Bronchial epithelial cell (primary cell): ENCODE measurements at regions not wholly inside any gene's neighbourhood (a gene's known extent, or its start where the extent isn't known, plus 50 kb on each side); places are given as distances from the start of the nearest gene placed in this dataset.

Experiments used
- DNase-seq: peaks from one replicate; pipeline ENCODE4 v3.0.0-alpha.2; 2010; ENCODE audit warnings: low read depth
- FAIRE-seq: peaks from 2 replicates; lab custom pipeline; 2011; peaks lifted over from hg19 to GRCh38; lab: Jason Lieb, UNC
- H3K27me3 ChIP-seq: 2 replicates; pipeline ENCODE4 v1.5.1; 2011; ENCODE audit warnings: low read length; ENCODE audit not compliant: control insufficient read depth, insufficient read depth
- H3K36me3 ChIP-seq: 2 replicates; pipeline ENCODE4 v1.5.1; 2011; ENCODE audit warnings: low read length; ENCODE audit not compliant: control insufficient read depth, insufficient read depth
- H3K4me3 ChIP-seq: 2 replicates; pipeline ENCODE4 v1.5.1; 2011; ENCODE audit warnings: mild to moderate bottlenecking, low read depth, low read length, control low read depth
- CTCF ChIP-seq: IDR thresholded peaks from 2 replicates; pipeline ENCODE4 v1.5.1; 2011; ENCODE audit warnings: mild to moderate bottlenecking, moderate library complexity, low read length, control low read depth, inconsistent platforms; ENCODE audit not compliant: insufficient read depth, severe bottlenecking

- TF ChIP-seq CTCF, result no peak
- FAIRE-seq, result no peak
- H3K4me3 ChIP-seq, result no peak overlapping the region
Measured at GRCh38 chr1:214928574-214928973, 154.0 kb upstream of the KCNK2 start.

GRCh38 chr1:214933375-214933774, 149.2 kb upstream of the KCNK2 start:
- peak; percentile 44 for DNase-seq
- Histone ChIP-seq H3K27me3 (no peaks in the 10 kb centered on the region), H3K4me3 (no peak overlapping the region), H3K36me3 (no peaks in the 10 kb centered on the region)
- TF ChIP-seq CTCF, result no peak
- FAIRE-seq, result no peak

More at GRCh38 chr1:214928574-214928973, 154.0 kb upstream of the KCNK2 start:
- no peak for DNase-seq
- no peaks in the 10 kb centered on the region for H3K27me3 ChIP-seq
- H3K36me3 ChIP-seq, result no peaks in the 10 kb centered on the region

- TF ChIP-seq CTCF, result no peak
- no peaks in the 10 kb centered on the region for H3K36me3 ChIP-seq
- no peak for DNase-seq
- H3K4me3 ChIP-seq, result no peak overlapping the region
- H3K27me3 ChIP-seq, result no peaks in the 10 kb centered on the region
- no peak for FAIRE-seq
Measured at GRCh38 chr1:214934045-214934444, 148.5 kb upstream of the KCNK2 start.

GRCh38 chr1:214935258-214935657, 147.3 kb upstream of the KCNK2 start:
- no peak overlapping the region for H3K4me3 ChIP-seq
- no peak for TF ChIP-seq CTCF
- FAIRE-seq (no peak), DNase-seq (no peak)
- H3K27me3 ChIP-seq, result no peaks in the 10 kb centered on the region
- H3K36me3 ChIP-seq, result no peaks in the 10 kb centered on the region

GRCh38 chr1:214939180-214939579, 143.4 kb upstream of the KCNK2 start:
- no peak for TF ChIP-seq CTCF
- H3K27me3 ChIP-seq, result no peaks in the 10 kb centered on the region
- no peak for DNase-seq
- no peaks in the 10 kb centered on the region for H3K36me3 ChIP-seq
- no peak for FAIRE-seq
- H3K4me3 ChIP-seq, result no peak overlapping the region

- Histone ChIP-seq H3K36me3 (no peaks in the 10 kb centered on the region), H3K27me3 (no peaks in the 10 kb centered on the region), H3K4me3 (no peak overlapping the region)
- no peak for FAIRE-seq
- DNase-seq, result no peak
- TF ChIP-seq CTCF, result no peak
Measured at GRCh38 chr1:214941061-214941460, 141.5 kb upstream of the KCNK2 start.
